ENCODE measurements at regions not wholly inside any gene's neighbourhood (a gene's known extent, or its start where the extent isn't known, plus 50 kb on each side); places are given as distances from the start of the nearest gene placed in this dataset.
A peak's percentile ranks its signal among the peaks of the same experiment; 100 is the strongest.

DNA sequence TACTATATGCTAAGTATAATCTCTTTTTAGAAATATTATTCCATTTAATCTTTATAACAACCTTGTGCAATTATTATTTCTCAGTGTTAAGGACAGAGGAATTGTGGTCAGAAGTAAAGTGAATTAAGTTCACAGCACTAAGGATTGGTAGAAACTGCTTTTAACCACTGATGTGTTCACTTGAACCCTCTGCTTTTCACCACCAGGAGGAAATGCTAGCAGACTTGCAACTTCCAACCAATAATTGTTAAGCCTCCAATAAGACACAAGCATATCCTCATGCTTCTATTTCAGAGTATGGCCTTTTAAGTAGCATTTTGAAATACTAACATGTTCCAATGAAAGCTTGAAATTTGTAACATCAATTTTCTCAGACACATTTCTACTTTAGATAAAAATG is 527.4 kb downstream of the SI start:
- TF ChIP-seq CTCF (IDR thresholded peaks at IDR 0.05 in 2 of 3, conservative IDR thresholded peaks at IDR 0.05 in 1 of 3; ENCODE audit: borderline replicate concordance in 1 of 3, insufficient read depth in 1 of 3, low read depth in 2 of 3, low read length in 2 of 3): peak in 2 of 3 experiments; percentile 28 to 39; a peak in 3 of 6 replicates
- no peak for TF ChIP-seq RAD21 (IDR thresholded peaks at IDR 0.05; ENCODE audit: low read depth)
- no peak for TF ChIP-seq ZNF274 (IDR thresholded peaks at IDR 0.05; ENCODE audit: low read depth, low read length)
- no peak for TF ChIP-seq POLR2AphosphoS5 (IDR thresholded peaks at IDR 0.05; ENCODE audit: low read depth, low read length)
- no peak for TF ChIP-seq POLR2A (IDR thresholded peaks at IDR 0.05; ENCODE audit: borderline replicate concordance, extremely low read depth, insufficient read depth, insufficient read length)
- TF ChIP-seq REST (IDR thresholded peaks at IDR 0.05; ENCODE audit: low read depth): no peak
- TF ChIP-seq ZBTB33 (IDR thresholded peaks at IDR 0.05; ENCODE audit: extremely low read depth, insufficient replicate concordance, low read length): no peak
- no peak for TF ChIP-seq SIN3A (IDR thresholded peaks at IDR 0.05; ENCODE audit: low read depth)
- no peak for TF ChIP-seq JUND (IDR thresholded peaks at IDR 0.05)
- TF ChIP-seq, protein P1, sequence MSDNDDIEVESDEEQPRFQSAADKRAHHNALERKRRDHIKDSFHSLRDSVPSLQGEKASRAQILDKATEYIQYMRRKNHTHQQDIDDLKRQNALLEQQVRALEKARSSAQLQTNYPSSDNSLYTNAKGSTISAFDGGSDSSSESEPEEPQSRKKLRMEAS (IDR thresholded peaks at IDR 0.05): no peak
- no peak for TF ChIP-seq EZH2 (IDR thresholded peaks at IDR 0.05)

All from HCT116 (cell line).